GM23338 (cell line): ENCODE measurements at regions not wholly inside any gene's neighbourhood (a gene's known extent, or its start where the extent isn't known, plus 50 kb on each side); places are given as distances from the start of the nearest gene placed in this dataset.

Experiments used
- ATAC-seq: fragments of 200-7000 bp; cut with Tn5 transposase; 3 replicates; pipeline ENCODE4 v1.9.1; 2020
- DNase-seq: peaks from one replicate; pipeline ENCODE4 v3.0.0-alpha.2; 2015; ENCODE audit warnings: low spot score
- H2AFZ ChIP-seq: fragments of 200-600 bp; sonication (generic); 2 replicates; pipeline ENCODE4 v1.8.0; 2016; ENCODE audit warnings: antibody characterized with exemption, mild to moderate bottlenecking, moderate library complexity
- H3F3A ChIP-seq: fragments of 200-600 bp; sonication (generic); replicated peaks from 2 replicates; pipeline ENCODE4 v1.8.0; 2017; ENCODE audit warnings: antibody characterized with exemption, mixed run types, low read depth
- H3K27ac ChIP-seq: fragments of 200-600 bp; sonication (generic); 2 replicates; pipeline ENCODE4 v1.6.1; 2016; ENCODE audit warnings: low read depth
- H3K27me3 ChIP-seq: fragments of 200-600 bp; sonication (generic); 2 replicates; pipeline ENCODE4 v1.8.0; 2016; ENCODE audit warnings: mild to moderate bottlenecking, mixed run types, moderate library complexity; ENCODE audit not compliant: insufficient read depth
- H3K36me3 ChIP-seq: fragments of 200-600 bp; sonication (generic); 2 replicates; pipeline ENCODE4 v1.8.0; 2016; ENCODE audit warnings: mild to moderate bottlenecking; ENCODE audit not compliant: insufficient read depth
- H3K4me1 ChIP-seq: fragments of 200-600 bp; sonication (generic); 2 replicates; pipeline ENCODE4 v1.8.0; 2016; ENCODE audit warnings: mild to moderate bottlenecking, moderate library complexity; ENCODE audit not compliant: insufficient read depth
- H3K4me2 ChIP-seq: fragments of 200-600 bp; sonication (generic); 2 replicates; pipeline ENCODE4 v1.7.1; 2017; ENCODE audit warnings: mixed run types
- H3K4me3 ChIP-seq: fragments of 200-600 bp; sonication (generic); 2 replicates; pipeline ENCODE4 v1.6.1; 2016; ENCODE audit warnings: mixed run types
- H3K79me2 ChIP-seq: fragments of 200-600 bp; sonication (generic); replicated peaks from 2 replicates; pipeline ENCODE4 v1.8.0; 2017; ENCODE audit warnings: mild to moderate bottlenecking; ENCODE audit not compliant: insufficient read depth
- H3K9me2 ChIP-seq: fragments of 200-600 bp; sonication (generic); 2 replicates; pipeline ENCODE4 v1.8.0; 2017; ENCODE audit not compliant: insufficient read depth
- H4K20me1 ChIP-seq: fragments of 200-600 bp; sonication (generic); replicated peaks from 2 replicates; pipeline ENCODE4 v1.8.0; 2017; ENCODE audit warnings: mild to moderate bottlenecking; ENCODE audit not compliant: insufficient read depth
- H3K27ac Mint-ChIP-seq: 2 replicates; pipeline ENCODE4 v1.8.0; 2020; ENCODE audit warnings: inconsistent platforms, mild to moderate bottlenecking, moderate library complexity, mixed read lengths
- H3K27me3 Mint-ChIP-seq: 3 replicates; pipeline ENCODE4 v1.8.0; 2022; ENCODE audit warnings: low read depth, mild to moderate bottlenecking, moderate library complexity, mixed read lengths, inconsistent platforms; ENCODE audit not compliant: insufficient read depth, poor library complexity
- H3K36me3 Mint-ChIP-seq: 3 replicates; pipeline ENCODE4 v1.8.0; 2021; ENCODE audit warnings: low read depth, mild to moderate bottlenecking, inconsistent platforms, moderate library complexity, mixed read lengths
- H3K4me1 Mint-ChIP-seq: 3 replicates; pipeline ENCODE4 v1.8.0; 2020; ENCODE audit warnings: mild to moderate bottlenecking, inconsistent platforms, mixed read lengths
- H3K4me3 Mint-ChIP-seq: 3 replicates; pipeline ENCODE4 v1.8.0; 2021; ENCODE audit warnings: moderate library complexity, mild to moderate bottlenecking, inconsistent platforms, mixed read lengths
- H3K9me3 Mint-ChIP-seq: 3 replicates; pipeline ENCODE4 v1.8.0; 2020; ENCODE audit warnings: moderate library complexity, mild to moderate bottlenecking, inconsistent platforms, mixed read lengths
- CREB1 ChIP-seq: fragments of 250-450 bp; sonication (Bioruptor Pico); IDR thresholded peaks from 2 replicates; pipeline ENCODE4 v1.5.0; 2020; ENCODE audit warnings: low read depth, mild to moderate bottlenecking, moderate library complexity
- CTCF ChIP-seq, 2 experiments: fragments of 200-600 bp in 1 of 2; sonication (generic) in 1 of 2; conservative IDR thresholded peaks; 2 replicates each; pipeline versions ENCODE4 v1.5.1 to v1.6.1; 2016 to 2017; ENCODE audit warnings: antibody characterized with exemption in 2 of 2, low read depth in 2 of 2, mild to moderate bottlenecking in 2 of 2, moderate library complexity in 1 of 2
- EZH2 ChIP-seq: fragments of 200-600 bp; sonication (generic); IDR thresholded peaks from one replicate; pipeline ENCODE4 v1.8.0; 2017; ENCODE audit warnings: antibody characterized with exemption, mild to moderate bottlenecking, low read depth; ENCODE audit not compliant: unreplicated experiment
- EZH2phosphoT487 ChIP-seq: fragments of 200-600 bp; sonication (generic); IDR thresholded peaks from one replicate; pipeline ENCODE4 v1.8.1; 2018; ENCODE audit warnings: antibody characterized with exemption; ENCODE audit not compliant: unreplicated experiment
- JUNB ChIP-seq: IDR thresholded peaks from one replicate; pipeline ENCODE4 v1.6.1; 2016; ENCODE audit warnings: antibody characterized with exemption; ENCODE audit not compliant: unreplicated experiment
- NANOG ChIP-seq: IDR thresholded peaks from 2 replicates; pipeline ENCODE4 v1.6.1; 2016; ENCODE audit warnings: antibody characterized with exemption, borderline replicate concordance
- REST ChIP-seq: IDR thresholded peaks from one replicate; pipeline ENCODE4 v1.6.1; 2018; ENCODE audit warnings: antibody characterized with exemption; ENCODE audit not compliant: unreplicated experiment
- STAT1 ChIP-seq: IDR thresholded peaks from one replicate; pipeline ENCODE4 v1.6.1; 2016; ENCODE audit warnings: antibody characterized with exemption; ENCODE audit not compliant: unreplicated experiment
- ZNF114 ChIP-seq: fragments of 250-450 bp; sonication (Bioruptor Pico); IDR thresholded peaks from 2 replicates; pipeline ENCODE4 v1.5.0; 2020; ENCODE audit warnings: mild to moderate bottlenecking, moderate library complexity
- ZNF331 ChIP-seq: fragments of 250-450 bp; sonication (Bioruptor Pico); IDR thresholded peaks from 2 replicates; pipeline ENCODE4 v1.5.0; 2020; ENCODE audit warnings: low read depth, mild to moderate bottlenecking, moderate library complexity
- TF ChIP-seq, protein P1 (sequence below): IDR thresholded peaks from 2 replicates; pipeline ENCODE4 v1.6.1; 2016; ENCODE audit warnings: antibody characterized with exemption

- H3K36me3 Mint-ChIP-seq = no peaks in the 10 kb centered on the region
- Histone ChIP-seq H3K27me3 (no peaks in the 10 kb centered on the region), H2AFZ (no peak overlapping the region), H4K20me1 (no peaks in the 10 kb centered on the region), H3F3A (no peaks in the 10 kb centered on the region), H3K4me3 (no peak overlapping the region), H3K4me1 (peaks cover 30% of the 10 kb centered on the region), H3K27ac (no peak overlapping the region), H3K4me2 (no peak overlapping the region), H3K36me3 (no peaks in the 10 kb centered on the region), H3K9me2 (no peaks in the 10 kb centered on the region), H3K79me2 (no peaks in the 10 kb centered on the region)
- H3K9me3 Mint-ChIP-seq = no peaks in the 10 kb centered on the region
- ATAC-seq = no peak
- H3K4me3 Mint-ChIP-seq = no peak overlapping the region
- H3K4me1 Mint-ChIP-seq = peaks cover 38% of the 10 kb centered on the region
- no peak overlapping the region for H3K27ac Mint-ChIP-seq
- peaks cover 1% of the 10 kb centered on the region for H3K27me3 Mint-ChIP-seq
- DNase-seq = no peak
- no peak for TF ChIP-seq EZH2
- TF ChIP-seq REST = no peak
- no peak for TF ChIP-seq ZNF114 (CRISPR knock-in tag)
- TF ChIP-seq EZH2phosphoT487 = no peak
- no peak for TF ChIP-seq STAT1
- TF ChIP-seq, protein P1, sequence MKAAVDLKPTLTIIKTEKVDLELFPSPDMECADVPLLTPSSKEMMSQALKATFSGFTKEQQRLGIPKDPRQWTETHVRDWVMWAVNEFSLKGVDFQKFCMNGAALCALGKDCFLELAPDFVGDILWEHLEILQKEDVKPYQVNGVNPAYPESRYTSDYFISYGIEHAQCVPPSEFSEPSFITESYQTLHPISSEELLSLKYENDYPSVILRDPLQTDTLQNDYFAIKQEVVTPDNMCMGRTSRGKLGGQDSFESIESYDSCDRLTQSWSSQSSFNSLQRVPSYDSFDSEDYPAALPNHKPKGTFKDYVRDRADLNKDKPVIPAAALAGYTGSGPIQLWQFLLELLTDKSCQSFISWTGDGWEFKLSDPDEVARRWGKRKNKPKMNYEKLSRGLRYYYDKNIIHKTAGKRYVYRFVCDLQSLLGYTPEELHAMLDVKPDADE = no peak
- TF ChIP-seq CTCF (conservative IDR thresholded peaks at IDR 0.05; ENCODE audit: low read depth in 2 of 2) = no peak
Observed at GRCh38 chr15:34655326-34655725, 71.9 kb upstream of the GOLGA8B start.

GRCh38 chr15:34654625-34655024 lies 71.2 kb upstream of the GOLGA8B start:
- peaks cover 34% of the 10 kb centered on the region for H3K4me1 Mint-ChIP-seq
- H3K4me3 Mint-ChIP-seq = no peak overlapping the region
- DNase-seq = no peak
- Histone ChIP-seq H3K27ac (no peak overlapping the region), H4K20me1 (no peaks in the 10 kb centered on the region), H3K79me2 (no peaks in the 10 kb centered on the region), H3K36me3 (no peaks in the 10 kb centered on the region), H3K4me3 (no peak overlapping the region), H3K9me2 (no peaks in the 10 kb centered on the region), H3K4me1 (peaks cover 30% of the 10 kb centered on the region), H3K27me3 (no peaks in the 10 kb centered on the region), H3K4me2 (no peak overlapping the region), H3F3A (no peaks in the 10 kb centered on the region), H2AFZ (no peak overlapping the region)
- TF ChIP-seq CREB1 (no peak), EZH2 (no peak), JUNB (no peak), ZNF331 (CRISPR knock-in tag) (no peak), CTCF (conservative IDR thresholded peaks at IDR 0.05; ENCODE audit: low read depth in 2 of 2) (no peak), NANOG (no peak)
- no peaks in the 10 kb centered on the region for H3K9me3 Mint-ChIP-seq
- ATAC-seq = no peak
- H3K36me3 Mint-ChIP-seq = no peaks in the 10 kb centered on the region
- peaks cover 1% of the 10 kb centered on the region for H3K27me3 Mint-ChIP-seq
- H3K27ac Mint-ChIP-seq = no peak overlapping the region
